Activated naive CD4-positive, alpha-beta T cell treated with anti-CD3 and anti-CD28 coated beads, Interleukin-2, amount 50 U/mL, for 24 hours (primary cell): ENCODE measurements at regions not wholly inside any gene's neighbourhood (a gene's known extent, or its start where the extent isn't known, plus 50 kb on each side); places are given as distances from the start of the nearest gene placed in this dataset.
"Not testable (repeated sequence)": the region's sequence is repeated elsewhere in the genome, so short reads cannot be mapped to it uniquely, and the experiment has no call there.

Experiments
- H3K27ac Mint-ChIP-seq: one replicate; pipeline ENCODE4 v1.8.0; 2021; ENCODE audit warnings: mild to moderate bottlenecking, mixed read lengths
- H3K27me3 Mint-ChIP-seq: one replicate; pipeline ENCODE4 v1.8.0; 2021; ENCODE audit warnings: mixed read lengths
- H3K36me3 Mint-ChIP-seq: one replicate; pipeline ENCODE4 v1.8.0; 2021; ENCODE audit warnings: mixed read lengths
- H3K4me1 Mint-ChIP-seq: one replicate; pipeline ENCODE4 v1.8.0; 2021; ENCODE audit warnings: mixed read lengths
- H3K4me3 Mint-ChIP-seq: one replicate; pipeline ENCODE4 v1.8.0; 2021; ENCODE audit warnings: mild to moderate bottlenecking, mixed read lengths
- H3K9me3 Mint-ChIP-seq: one replicate; pipeline ENCODE4 v1.8.0; 2021; ENCODE audit warnings: mixed read lengths

DNA sequence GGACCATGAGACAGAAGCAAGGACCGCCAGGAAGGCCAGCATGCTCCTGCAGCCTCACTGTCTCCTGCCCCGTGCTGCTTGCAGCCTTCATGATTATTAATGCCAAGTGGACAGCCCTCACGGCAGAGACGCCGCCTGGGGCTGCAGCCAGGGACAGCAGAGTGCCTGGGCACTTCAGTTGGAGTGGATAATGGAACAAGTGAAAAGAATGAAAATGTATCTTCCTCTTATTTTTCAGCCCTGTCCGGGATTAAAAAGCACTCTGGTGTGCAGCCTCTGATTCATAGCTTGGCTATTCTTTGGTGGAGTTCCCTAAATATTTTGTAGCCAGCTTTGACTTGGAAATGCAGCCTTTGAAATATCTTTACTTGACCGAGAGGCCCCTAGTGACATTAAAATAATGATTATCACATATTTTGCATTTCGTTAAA, 1404.2 kb downstream of the BRD1 start:
- Mint-ChIP-seq H3K9me3 (no peaks in the 10 kb centered on the region), H3K36me3 (no peaks in the 10 kb centered on the region), H3K27ac (no peak overlapping the region), H3K4me1 (no peaks in the 10 kb centered on the region), H3K4me3 (no peak overlapping the region), H3K27me3 (no peaks in the 10 kb centered on the region)

DNA sequence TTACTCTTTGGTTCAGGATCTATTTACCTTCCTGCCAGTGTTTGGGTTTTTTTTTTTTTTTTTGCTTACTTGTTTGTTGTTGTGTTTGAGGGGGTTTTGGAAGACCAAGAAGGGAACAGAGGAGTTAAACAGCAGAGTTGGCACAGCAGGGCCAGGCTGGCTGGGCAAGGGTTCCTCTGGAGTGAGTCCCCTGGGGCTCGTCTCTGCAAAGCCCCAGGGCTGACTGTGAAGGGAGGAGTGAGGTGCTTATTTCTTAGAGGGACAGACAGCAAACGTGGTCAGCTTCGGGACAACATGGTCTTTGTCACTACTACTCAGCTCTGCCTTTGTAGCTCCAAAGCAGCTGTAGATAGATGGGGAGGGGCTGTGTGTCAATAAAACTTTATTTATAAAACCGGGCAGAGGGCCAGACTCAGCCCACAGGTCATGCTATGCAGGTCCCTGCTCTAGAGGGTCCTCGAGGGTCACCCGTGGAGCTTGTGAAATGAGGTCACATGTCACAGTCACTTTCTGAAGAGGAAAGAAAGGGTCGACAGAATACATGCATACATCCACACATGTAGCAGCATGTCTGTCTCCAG, 1404.7 kb downstream of the BRD1 start:
- H3K4me1 Mint-ChIP-seq: no peaks in the 10 kb centered on the region
- H3K4me3 Mint-ChIP-seq: no peak overlapping the region
- H3K27ac Mint-ChIP-seq: no peak overlapping the region
- no peaks in the 10 kb centered on the region for H3K9me3 Mint-ChIP-seq
- no peaks in the 10 kb centered on the region for H3K36me3 Mint-ChIP-seq
- no peaks in the 10 kb centered on the region for H3K27me3 Mint-ChIP-seq

DNA sequence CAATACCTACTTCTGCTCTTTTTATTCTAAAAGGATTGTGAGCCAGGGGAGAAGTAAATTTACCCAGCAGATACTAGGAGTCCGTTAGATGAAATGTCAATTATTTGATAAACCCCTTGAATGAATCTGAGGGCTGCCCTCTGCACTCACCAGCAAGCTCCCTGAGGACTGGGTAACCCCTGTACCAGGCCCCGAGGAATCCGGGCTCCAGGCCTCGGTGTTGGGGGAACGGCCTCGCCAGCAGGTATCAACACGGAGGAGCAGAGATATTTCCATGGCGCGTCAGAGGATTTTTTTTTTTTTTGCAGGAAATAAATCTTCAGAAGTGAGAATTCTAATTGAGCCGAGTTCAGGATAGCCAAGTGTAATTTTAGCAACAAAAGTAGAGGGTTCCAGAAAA, 1408.8 kb downstream of the BRD1 start:
- H3K4me1 Mint-ChIP-seq: no peaks in the 10 kb centered on the region
- H3K9me3 Mint-ChIP-seq: no peaks in the 10 kb centered on the region
- H3K4me3 Mint-ChIP-seq: no peak overlapping the region
- H3K27ac Mint-ChIP-seq: no peak overlapping the region
- H3K36me3 Mint-ChIP-seq: no peaks in the 10 kb centered on the region
- no peaks in the 10 kb centered on the region for H3K27me3 Mint-ChIP-seq

DNA sequence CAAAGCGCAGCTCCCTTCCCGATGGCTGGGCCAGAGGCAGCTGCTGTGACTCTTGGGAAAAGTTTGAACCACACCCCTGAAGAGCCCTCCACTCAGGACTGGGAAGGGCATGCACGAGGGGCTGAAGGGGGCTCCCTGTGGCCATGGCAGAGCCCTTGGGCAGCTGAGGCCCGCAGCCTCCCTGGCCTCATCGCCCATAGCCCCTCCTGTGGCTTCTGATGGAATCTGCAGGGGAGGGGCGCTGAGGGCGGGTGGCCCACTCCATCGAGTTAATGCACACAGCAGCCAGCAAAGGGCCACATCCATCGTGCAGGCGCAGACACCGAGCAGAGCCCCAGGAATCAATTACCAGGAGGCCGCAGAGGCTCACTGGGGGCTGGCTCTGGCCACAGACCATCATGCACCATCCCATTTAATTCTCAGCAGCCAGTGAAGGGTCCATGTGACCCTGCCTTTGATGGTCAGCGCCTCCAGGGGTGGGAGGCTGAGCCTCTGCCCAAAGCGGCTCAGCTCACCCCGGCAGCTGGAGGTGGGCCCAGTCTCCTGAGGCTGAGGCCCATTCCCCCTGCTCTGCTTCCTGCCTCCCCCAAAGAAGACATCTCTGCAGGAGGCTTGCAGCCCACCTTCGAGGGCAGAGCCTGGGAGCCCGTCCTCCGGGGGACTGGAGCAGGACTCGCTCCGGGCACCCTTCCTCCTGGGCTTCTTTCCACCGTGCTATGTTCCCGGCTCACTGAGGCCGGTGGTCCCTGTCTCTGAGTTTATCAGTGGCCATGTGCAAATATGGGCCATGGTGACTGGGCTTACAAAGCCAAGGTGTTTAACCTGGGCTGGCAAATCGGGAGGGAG, 1410.2 kb downstream of the BRD1 start:
- Mint-ChIP-seq H3K9me3 (no peaks in the 10 kb centered on the region), H3K4me1 (no peaks in the 10 kb centered on the region), H3K27me3 (peaks cover 1% of the 10 kb centered on the region), H3K27ac (no peak overlapping the region), H3K36me3 (no peaks in the 10 kb centered on the region), H3K4me3 (no peak overlapping the region)

DNA sequence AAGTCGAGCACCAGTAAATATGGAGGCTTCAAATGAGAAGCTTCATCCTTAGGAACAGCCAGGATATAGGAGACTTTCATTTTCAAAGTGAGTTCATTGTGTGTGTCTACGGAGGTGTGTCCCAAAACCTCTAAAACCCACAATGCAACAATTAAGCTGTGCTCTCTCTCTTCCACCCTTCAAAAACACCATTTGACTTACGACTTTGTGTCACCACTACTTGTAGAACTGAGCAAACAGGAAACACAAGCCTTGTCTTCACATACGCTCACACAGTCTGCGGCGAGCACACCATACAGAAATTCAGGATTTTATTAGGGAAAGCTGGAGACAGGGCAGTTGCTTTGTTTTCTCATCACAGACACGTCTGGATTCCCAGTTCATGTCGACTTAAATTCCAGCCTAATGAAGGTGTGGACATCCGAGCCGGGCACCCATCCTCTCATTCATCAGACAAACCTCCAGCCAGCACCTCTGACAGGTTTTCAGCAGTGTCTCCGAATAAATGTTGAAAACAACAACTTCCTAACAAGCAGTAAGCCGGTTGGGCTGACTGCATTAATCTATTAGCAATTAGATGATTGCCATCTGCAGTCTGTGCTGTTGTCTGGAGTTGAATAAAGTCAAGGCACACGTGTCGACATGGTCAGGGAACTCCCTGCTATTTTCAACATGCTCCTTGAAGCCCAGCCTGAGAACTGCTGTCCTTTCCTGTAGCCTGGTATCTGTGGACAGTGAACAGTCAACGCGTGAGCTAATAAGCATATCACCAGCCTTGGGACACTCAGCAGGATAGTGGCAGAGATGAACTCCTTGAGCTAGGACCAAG, 1411.1 kb downstream of the BRD1 start:
- H3K27me3 Mint-ChIP-seq: peaks cover 1% of the 10 kb centered on the region
- no peaks in the 10 kb centered on the region for H3K36me3 Mint-ChIP-seq
- H3K9me3 Mint-ChIP-seq: no peaks in the 10 kb centered on the region
- H3K27ac Mint-ChIP-seq: no peak overlapping the region
- H3K4me3 Mint-ChIP-seq: no peak overlapping the region
- H3K4me1 Mint-ChIP-seq: no peaks in the 10 kb centered on the region

DNA sequence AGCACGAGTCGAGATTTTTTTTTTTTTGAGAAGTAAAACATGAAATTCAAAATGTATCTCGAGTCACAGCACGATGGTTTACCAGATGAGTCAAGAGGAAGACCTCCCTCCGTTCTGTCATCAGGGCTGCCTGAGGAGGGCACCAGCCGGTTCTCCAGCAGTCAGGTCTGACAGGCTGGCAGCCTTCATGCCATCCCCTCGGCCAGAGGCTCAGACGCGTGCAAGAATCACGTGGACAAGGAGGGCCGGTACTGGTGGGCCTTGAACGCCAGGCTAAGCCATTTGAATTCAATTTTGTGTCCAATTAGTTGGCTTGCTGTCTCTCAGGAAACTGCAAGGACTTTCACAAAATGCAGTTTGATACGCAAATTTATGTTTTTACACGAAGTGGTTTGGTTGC, 1412.2 kb downstream of the BRD1 start:
- H3K4me3 Mint-ChIP-seq: no peak overlapping the region
- H3K4me1 Mint-ChIP-seq: no peaks in the 10 kb centered on the region

DNA sequence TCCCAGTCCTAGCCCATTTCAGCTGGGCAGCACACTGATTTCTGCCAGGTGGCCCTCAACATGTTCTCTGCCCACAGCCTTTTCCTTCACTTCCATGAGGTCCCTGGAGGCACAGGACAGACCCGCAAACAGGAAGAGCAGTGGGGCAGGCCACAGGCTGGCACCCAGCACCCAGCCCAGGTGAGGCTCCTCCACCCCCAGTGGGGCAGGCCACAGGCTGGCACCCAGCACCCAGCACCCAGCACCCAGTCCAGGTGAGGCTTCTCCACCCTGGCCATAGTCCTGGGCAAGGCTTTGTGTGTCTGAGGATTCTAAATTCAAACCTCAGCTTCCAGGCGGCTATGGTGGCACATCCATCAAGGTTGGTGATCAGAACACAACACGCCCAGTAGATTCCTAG, 1413.0 kb downstream of the BRD1 start:
- no peaks in the 10 kb centered on the region for H3K4me1 Mint-ChIP-seq
- no peaks in the 10 kb centered on the region for H3K36me3 Mint-ChIP-seq
- H3K27me3 Mint-ChIP-seq: peaks cover 1% of the 10 kb centered on the region
- no peak overlapping the region for H3K27ac Mint-ChIP-seq
- no peaks in the 10 kb centered on the region for H3K9me3 Mint-ChIP-seq
- H3K4me3 Mint-ChIP-seq: no peak overlapping the region

More for the DNA sequence above, 1412.2 kb downstream of the BRD1 start:
- Mint-ChIP-seq H3K27ac (no peak overlapping the region), H3K27me3 (peaks cover 1% of the 10 kb centered on the region), H3K9me3 (no peaks in the 10 kb centered on the region), H3K36me3 (no peaks in the 10 kb centered on the region)

DNA sequence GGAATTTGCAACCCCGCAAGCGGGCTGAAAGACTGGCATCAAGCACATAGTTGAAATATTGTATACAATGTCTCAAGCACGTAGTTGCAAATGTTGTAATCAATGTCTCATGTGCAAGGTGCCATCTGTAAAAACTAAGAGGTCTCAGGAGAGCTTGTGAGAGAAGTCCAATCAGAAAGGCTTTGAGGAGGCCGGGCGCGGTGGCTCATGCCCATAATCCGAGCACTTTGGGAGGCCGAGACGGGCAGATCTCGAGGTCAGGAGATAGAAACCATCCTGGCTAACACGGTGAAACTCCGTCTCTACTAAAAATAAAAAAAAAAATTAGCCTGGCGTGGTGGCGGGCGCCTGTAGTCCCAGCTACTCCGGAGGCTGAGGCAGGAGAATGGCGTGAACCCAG, 1414.7 kb downstream of the BRD1 start:
- H3K36me3 Mint-ChIP-seq, H3K9me3 Mint-ChIP-seq, H3K4me3 Mint-ChIP-seq, H3K4me1 Mint-ChIP-seq, H3K27me3 Mint-ChIP-seq, H3K27ac Mint-ChIP-seq: not testable (repeated sequence)

DNA sequence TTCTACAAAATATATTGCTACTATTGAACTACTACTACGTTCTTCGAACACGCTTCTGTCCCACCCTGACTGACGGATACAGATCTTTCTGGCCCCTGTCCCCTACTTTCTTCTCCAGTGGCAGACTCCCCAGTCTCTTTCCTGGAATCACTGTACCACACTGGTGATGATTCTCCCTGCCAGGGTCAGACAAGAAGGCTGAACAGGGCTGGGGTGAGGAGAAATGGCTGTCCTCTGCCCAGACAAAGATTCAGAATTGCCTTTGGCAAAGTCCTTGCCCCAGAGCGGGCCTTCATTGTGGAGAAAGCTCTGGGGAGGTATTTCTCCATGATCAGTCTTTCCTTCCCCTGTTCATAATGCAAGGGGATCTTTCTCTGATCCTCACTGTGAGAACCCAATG, 1417.1 kb downstream of the BRD1 start:
- no peak overlapping the region for H3K4me3 Mint-ChIP-seq
- H3K36me3 Mint-ChIP-seq: no peaks in the 10 kb centered on the region
- peaks cover 12% of the 10 kb centered on the region for H3K9me3 Mint-ChIP-seq
- H3K27ac Mint-ChIP-seq: no peak overlapping the region
- no peaks in the 10 kb centered on the region for H3K4me1 Mint-ChIP-seq
- H3K27me3 Mint-ChIP-seq: peaks cover 1% of the 10 kb centered on the region

DNA sequence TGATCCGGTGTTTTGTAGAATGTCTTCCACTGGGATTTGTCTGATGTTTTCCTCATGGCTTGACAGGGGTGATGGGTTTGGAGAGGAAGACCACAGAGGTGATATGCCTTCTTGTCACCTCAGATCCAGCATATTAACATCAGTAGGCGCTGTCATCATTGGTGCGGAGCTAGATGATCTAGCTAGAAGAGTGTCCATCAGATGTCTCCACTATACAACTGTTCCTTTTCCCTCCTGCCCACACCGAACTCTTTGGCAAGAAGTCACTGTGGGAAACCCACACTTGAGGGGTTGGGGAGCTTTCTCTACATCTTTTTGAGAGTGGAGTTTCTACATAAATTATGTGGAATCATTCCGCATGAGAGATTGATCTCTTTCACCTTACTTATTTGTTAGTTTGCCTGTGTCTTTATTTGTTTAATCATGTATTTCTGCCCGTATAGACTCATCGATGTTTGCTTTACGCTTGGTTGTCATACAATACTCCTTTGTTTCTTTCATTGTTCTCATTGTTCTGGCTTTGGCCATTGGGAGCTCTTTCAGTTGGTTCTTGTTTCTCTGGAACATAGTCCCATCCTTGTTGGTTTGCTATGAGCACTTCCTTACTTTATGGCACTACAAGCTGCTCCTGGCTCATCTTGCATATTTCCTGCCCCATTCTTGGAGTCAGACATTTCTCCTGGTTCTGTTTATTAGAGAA, 1420.3 kb downstream of the BRD1 start:
- Mint-ChIP-seq H3K4me3 (no peak overlapping the region), H3K27ac (no peak overlapping the region), H3K9me3 (peaks cover 12% of the 10 kb centered on the region), H3K27me3 (peaks cover 2% of the 10 kb centered on the region), H3K4me1 (no peaks in the 10 kb centered on the region), H3K36me3 (no peaks in the 10 kb centered on the region)

DNA sequence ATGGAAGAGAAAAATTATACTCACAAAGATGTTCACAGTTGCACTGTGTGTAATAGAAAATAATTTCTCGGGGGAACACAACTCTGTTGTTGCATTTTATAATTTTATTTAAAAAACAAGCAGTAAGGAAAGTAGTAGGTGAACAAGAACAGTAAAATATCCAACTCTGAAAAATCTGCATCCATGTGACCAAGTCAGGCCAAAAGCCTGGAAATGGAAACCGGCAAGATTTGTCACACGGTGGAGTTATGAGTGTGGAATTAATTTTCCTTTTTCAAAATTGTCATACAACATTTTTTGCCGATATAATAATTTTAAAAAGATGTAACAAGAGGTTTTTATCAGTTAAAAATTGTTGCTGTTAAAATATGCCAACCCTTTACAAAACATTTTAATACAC, 1421.5 kb downstream of the BRD1 start:
- no peaks in the 10 kb centered on the region for H3K4me1 Mint-ChIP-seq
- H3K4me3 Mint-ChIP-seq: no peak overlapping the region
- H3K36me3 Mint-ChIP-seq: no peaks in the 10 kb centered on the region
- H3K27ac Mint-ChIP-seq: no peak overlapping the region
- peaks cover 2% of the 10 kb centered on the region for H3K27me3 Mint-ChIP-seq
- peaks cover 12% of the 10 kb centered on the region for H3K9me3 Mint-ChIP-seq

DNA sequence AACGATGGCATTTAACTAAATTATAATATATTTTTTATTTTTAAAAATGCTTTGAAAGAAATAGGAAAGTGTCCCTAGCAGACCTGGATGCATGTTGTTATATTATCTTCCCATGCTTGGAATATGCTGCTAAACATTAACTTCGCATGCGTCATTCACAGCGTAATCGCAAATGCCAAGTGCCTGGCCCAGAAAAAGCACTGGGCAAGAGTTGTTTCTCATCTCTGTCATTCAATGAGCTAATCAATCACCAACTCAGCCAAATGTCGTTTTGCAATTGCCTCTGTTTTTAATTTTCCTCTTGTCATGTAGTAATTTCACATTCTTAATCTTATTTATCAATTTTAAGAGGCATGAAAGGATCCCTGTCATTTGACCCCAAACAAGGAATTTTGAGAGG, 1421.9 kb downstream of the BRD1 start:
- no peak overlapping the region for H3K4me3 Mint-ChIP-seq
- H3K27ac Mint-ChIP-seq: no peak overlapping the region
- H3K36me3 Mint-ChIP-seq: no peaks in the 10 kb centered on the region

DNA sequence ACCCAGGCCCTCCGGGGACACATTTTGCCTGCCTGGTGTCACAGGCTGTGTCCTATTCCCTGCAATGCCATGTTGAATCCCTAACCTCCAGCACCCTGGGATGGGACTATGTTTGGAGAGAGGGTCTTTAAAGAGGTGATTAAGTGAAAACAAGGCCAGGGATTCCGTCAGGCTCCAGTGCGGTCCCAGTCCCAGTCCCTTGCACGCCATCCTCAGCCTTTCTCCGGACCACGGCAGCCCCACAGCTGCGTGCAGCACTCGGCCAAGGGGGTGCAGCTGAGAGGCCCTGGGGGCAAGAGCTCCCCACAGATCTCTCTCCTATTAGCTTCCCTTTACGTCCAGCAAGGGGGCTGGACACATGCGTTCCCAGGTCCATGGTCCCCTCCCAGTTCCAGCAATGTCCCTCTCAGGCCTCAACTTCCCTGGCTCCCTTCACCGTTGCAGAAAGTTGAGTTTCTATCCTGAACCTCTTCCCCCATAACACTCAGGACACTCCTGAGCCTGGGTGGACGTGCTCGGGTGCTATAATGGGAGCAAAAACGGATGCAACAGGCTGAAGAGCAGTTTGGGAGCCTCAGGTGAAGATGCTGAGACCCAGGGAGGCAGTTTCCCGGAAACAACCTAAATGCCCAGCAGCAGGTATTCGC, 1422.7 kb downstream of the BRD1 start:
- H3K27me3 Mint-ChIP-seq: peaks cover 2% of the 10 kb centered on the region
- H3K4me1 Mint-ChIP-seq: no peaks in the 10 kb centered on the region
- no peak overlapping the region for H3K27ac Mint-ChIP-seq
- no peaks in the 10 kb centered on the region for H3K36me3 Mint-ChIP-seq
- peaks cover 12% of the 10 kb centered on the region for H3K9me3 Mint-ChIP-seq
- no peak overlapping the region for H3K4me3 Mint-ChIP-seq

More for the DNA sequence above, 1421.9 kb downstream of the BRD1 start:
- peaks cover 2% of the 10 kb centered on the region for H3K27me3 Mint-ChIP-seq
- no peaks in the 10 kb centered on the region for H3K4me1 Mint-ChIP-seq
- H3K9me3 Mint-ChIP-seq: peaks cover 12% of the 10 kb centered on the region

DNA sequence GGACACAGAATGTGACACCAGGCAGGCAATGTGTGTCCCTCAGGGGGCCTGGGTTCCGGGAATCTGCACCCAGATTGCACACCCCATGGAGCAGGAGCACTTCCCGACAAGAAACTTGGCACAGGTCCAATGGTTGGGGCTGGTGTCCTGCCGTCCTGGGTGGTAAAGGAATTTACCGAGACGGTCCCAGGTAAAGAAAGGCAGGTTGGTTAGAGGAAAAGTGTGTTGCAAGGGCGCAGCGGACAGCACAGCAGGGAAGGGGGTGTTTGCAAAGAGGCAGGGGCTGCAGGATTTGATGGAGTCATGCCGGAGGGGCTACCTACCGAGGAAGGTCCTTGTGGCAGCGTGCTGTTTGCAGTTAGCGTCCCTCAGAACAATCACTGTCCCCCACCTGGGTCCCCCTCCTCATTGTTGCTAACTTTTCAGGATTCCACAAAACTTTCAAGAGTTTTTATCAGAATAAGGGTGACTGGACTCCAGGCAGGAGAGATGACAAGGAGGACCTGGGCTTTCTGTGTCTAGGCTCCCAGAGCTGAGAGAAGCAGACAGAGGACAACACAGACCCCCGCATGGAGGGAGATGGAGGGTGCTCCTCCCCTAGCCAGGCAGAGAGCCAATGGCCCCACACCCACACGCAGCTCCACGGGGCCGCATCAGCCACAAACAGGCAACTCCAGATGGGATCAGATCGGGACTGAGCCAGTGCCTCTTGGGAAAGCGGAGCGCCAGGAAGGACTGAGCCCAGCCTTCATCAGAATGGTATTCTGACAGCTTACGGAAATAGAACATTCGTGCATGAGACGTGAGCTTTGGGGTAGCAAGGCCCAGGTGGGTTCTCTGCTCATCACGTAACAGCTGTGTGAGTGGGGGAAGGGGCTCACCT, 1423.9 kb downstream of the BRD1 start:
- Mint-ChIP-seq H3K36me3 (no peaks in the 10 kb centered on the region), H3K27me3 (peaks cover 2% of the 10 kb centered on the region), H3K4me1 (no peaks in the 10 kb centered on the region), H3K9me3 (peaks cover 12% of the 10 kb centered on the region), H3K4me3 (no peak overlapping the region), H3K27ac (no peak overlapping the region)
